ENCODE measurements at regions not wholly inside any gene's neighbourhood (a gene's known extent, or its start where the extent isn't known, plus 50 kb on each side); places are given as distances from the start of the nearest gene placed in this dataset.

GRCh38 chr2:236317938-236318396, 53.8 kb upstream of the ASB18 start:
- no peak for DNase-seq (ENCODE audit: low spot score)

GRCh38 chr2:236318401-236318800, 54.2 kb upstream of the ASB18 start:
- DNase-seq (ENCODE audit: low spot score): no peak

- no peak for DNase-seq (ENCODE audit: low spot score)
Measured at GRCh38 chr2:236319036-236319435, 54.8 kb upstream of the ASB18 start.

- peak; percentile 63 for DNase-seq (ENCODE audit: low spot score)
Measured at GRCh38 chr2:236321415-236321814, 57.2 kb upstream of the ASB18 start.

- no peak for DNase-seq (ENCODE audit: low spot score)
Measured at GRCh38 chr2:236333417-236334121, 69.4 kb upstream of the ASB18 start.

GRCh38 chr2:236334122-236334876, 70.1 kb upstream of the ASB18 start:
- DNase-seq (ENCODE audit: low spot score): no peak

- DNase-seq (ENCODE audit: low spot score): no peak
Measured at GRCh38 chr2:236335696-236336574, 71.7 kb upstream of the ASB18 start.

- no peak for DNase-seq (ENCODE audit: low spot score)
Measured at GRCh38 chr2:236336575-236337464, 72.6 kb upstream of the ASB18 start.

GRCh38 chr2:236337465-236338325, 73.5 kb upstream of the ASB18 start:
- DNase-seq (ENCODE audit: low spot score): no peak

GRCh38 chr2:236338495-236339184, 74.4 kb upstream of the ASB18 start:
- DNase-seq (ENCODE audit: low spot score): peak; percentile 80

GRCh38 chr2:236340251-236340650, 76.0 kb upstream of the ASB18 start:
- DNase-seq (ENCODE audit: low spot score): no peak

- no peak for DNase-seq (ENCODE audit: low spot score)
Measured at GRCh38 chr2:236341067-236341466, 76.9 kb upstream of the ASB18 start.

- peak; percentile 49 for DNase-seq (ENCODE audit: low spot score)
Measured at GRCh38 chr2:236341721-236342120, 77.5 kb upstream of the ASB18 start.

- no peak for DNase-seq (ENCODE audit: low spot score)
Measured at GRCh38 chr2:236342507-236342906, 78.3 kb upstream of the ASB18 start.

- no peak for DNase-seq (ENCODE audit: low spot score)
Measured at GRCh38 chr2:236342951-236343350, 78.7 kb upstream of the ASB18 start.

GRCh38 chr2:236343400-236344161, 79.4 kb upstream of the ASB18 start:
- peak; percentile 71 for DNase-seq (ENCODE audit: low spot score)

GRCh38 chr2:236344446-236344845, 80.2 kb upstream of the ASB18 start:
- no peak for DNase-seq (ENCODE audit: low spot score)

- no peak for DNase-seq (ENCODE audit: low spot score)
Measured at GRCh38 chr2:236345081-236345714, 81.0 kb upstream of the ASB18 start.

GRCh38 chr2:236346366-236346765, 82.2 kb upstream of the ASB18 start:
- DNase-seq (ENCODE audit: low spot score): no peak
